ENCODE measurements at regions not wholly inside any gene's neighbourhood (a gene's known extent, or its start where the extent isn't known, plus 50 kb on each side); places are given as distances from the start of the nearest gene placed in this dataset.

GRCh38 chr18:65955747-65956146 lies 204.9 kb downstream of the CDH7 start (continued):
- TF ChIP-seq TCF7L2 (IDR thresholded peaks at IDR 0.05; ENCODE audit: borderline replicate concordance, extremely low read depth, insufficient read depth, insufficient read length) (no peak), SIN3A (IDR thresholded peaks at IDR 0.05; ENCODE audit: low read depth) (no peak), CBX3 (IDR thresholded peaks at IDR 0.05; ENCODE audit: low read depth) (no peak), JUND (IDR thresholded peaks at IDR 0.05) (no peak), FOSL1 (IDR thresholded peaks at IDR 0.05; ENCODE audit: low read depth) (no peak), MAX (IDR thresholded peaks at IDR 0.05) (no peak), EGR1 (IDR thresholded peaks at IDR 0.05; ENCODE audit: low read depth) (no peak), SRF (IDR thresholded peaks at IDR 0.05; ENCODE audit: low read depth) (no peak), CEBPB (IDR thresholded peaks at IDR 0.05; ENCODE audit: low read depth) (no peak)
- TF ChIP-seq, protein P1, sequence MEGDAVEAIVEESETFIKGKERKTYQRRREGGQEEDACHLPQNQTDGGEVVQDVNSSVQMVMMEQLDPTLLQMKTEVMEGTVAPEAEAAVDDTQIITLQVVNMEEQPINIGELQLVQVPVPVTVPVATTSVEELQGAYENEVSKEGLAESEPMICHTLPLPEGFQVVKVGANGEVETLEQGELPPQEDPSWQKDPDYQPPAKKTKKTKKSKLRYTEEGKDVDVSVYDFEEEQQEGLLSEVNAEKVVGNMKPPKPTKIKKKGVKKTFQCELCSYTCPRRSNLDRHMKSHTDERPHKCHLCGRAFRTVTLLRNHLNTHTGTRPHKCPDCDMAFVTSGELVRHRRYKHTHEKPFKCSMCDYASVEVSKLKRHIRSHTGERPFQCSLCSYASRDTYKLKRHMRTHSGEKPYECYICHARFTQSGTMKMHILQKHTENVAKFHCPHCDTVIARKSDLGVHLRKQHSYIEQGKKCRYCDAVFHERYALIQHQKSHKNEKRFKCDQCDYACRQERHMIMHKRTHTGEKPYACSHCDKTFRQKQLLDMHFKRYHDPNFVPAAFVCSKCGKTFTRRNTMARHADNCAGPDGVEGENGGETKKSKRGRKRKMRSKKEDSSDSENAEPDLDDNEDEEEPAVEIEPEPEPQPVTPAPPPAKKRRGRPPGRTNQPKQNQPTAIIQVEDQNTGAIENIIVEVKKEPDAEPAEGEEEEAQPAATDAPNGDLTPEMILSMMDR (IDR thresholded peaks at IDR 0.05 in 2 of 3, conservative IDR thresholded peaks at IDR 0.05 in 1 of 3; ENCODE audit: borderline replicate concordance in 1 of 3, insufficient read depth in 1 of 3, low read depth in 2 of 3, low read length in 2 of 3), result no peak

GRCh38 chr18:65954372-65954771 lies 203.6 kb downstream of the CDH7 start:
- no peak for ATAC-seq
- H3K9ac ChIP-seq (ENCODE audit: low read length), result no peak overlapping the region
- peaks cover 13 to 16% of the 10 kb centered on the region in 2 experiments; a peak in 2 of 4 replicates for H3K9me3 ChIP-seq (ENCODE audit: control insufficient read depth in 1 of 2, insufficient read depth in 1 of 2, low read depth in 1 of 2, low read length in 2 of 2)
- H3K4me2 ChIP-seq (ENCODE audit: low read length), result no peak overlapping the region
- no peak overlapping the region for H3K27ac ChIP-seq (ENCODE audit: low read depth, low read length)
- no peaks in the 10 kb centered on the region for H3K36me3 ChIP-seq (ENCODE audit: control insufficient read depth in 1 of 2, insufficient read depth in 2 of 2, low read length in 2 of 2)
- BruUV-seq (replicated peaks), result no TSS peak
- ChIA-PET CTCF (no interaction called here), POLR2A (no interaction called here), RAD21 (ENCODE audit: low non-redundant PET in 1 of 2, low total read pairs in 2 of 2, uncharacterized antibody in 2 of 2, unreplicated experiment in 2 of 2) (no interaction called here)
- H3K4me3 ChIP-seq (replicated peaks in 1 of 2; ENCODE audit: low read depth in 1 of 2, low read length in 2 of 2), result no peak overlapping the region
- no peaks in the 10 kb centered on the region for H4K20me1 ChIP-seq (ENCODE audit: insufficient read depth)
- H3K9me2 ChIP-seq (ENCODE audit: insufficient read depth), result no peaks in the 10 kb centered on the region
- H3K79me2 ChIP-seq (ENCODE audit: insufficient read depth, low read length), result no peaks in the 10 kb centered on the region
- DNase-seq (ENCODE audit: low read depth, low spot score), result no peak
- H3K4me1 ChIP-seq (ENCODE audit: control insufficient read depth in 1 of 2, insufficient read depth in 2 of 2, low read length in 2 of 2), result no peaks in the 10 kb centered on the region
- intact Hi-C loops (cut with micrococcal nuclease), result no loop called here
- no peak overlapping the region for H2AFZ ChIP-seq (ENCODE audit: low read depth, low read length, poor library complexity, severe bottlenecking)
- no peak for TF ChIP-seq SIN3A (IDR thresholded peaks at IDR 0.05; ENCODE audit: low read depth)
- TF ChIP-seq ELF1 (IDR thresholded peaks at IDR 0.05; ENCODE audit: borderline replicate concordance, low read depth), result no peak
- H3K27me3 ChIP-seq (ENCODE audit: insufficient read depth, low read length), result no peaks in the 10 kb centered on the region

All from HCT116 (cell line).